ENCODE measurements at regions not wholly inside any gene's neighbourhood (a gene's known extent, or its start where the extent isn't known, plus 50 kb on each side); places are given as distances from the start of the nearest gene placed in this dataset.
"Not testable (repeated sequence)": the region's sequence is repeated elsewhere in the genome, so short reads cannot be mapped to it uniquely, and the experiment has no call there.

GRCh38 chr5:32932241-32932935 is 221.3 kb downstream of the NPR3 start:
- DNase-seq, result no peak

DNA sequence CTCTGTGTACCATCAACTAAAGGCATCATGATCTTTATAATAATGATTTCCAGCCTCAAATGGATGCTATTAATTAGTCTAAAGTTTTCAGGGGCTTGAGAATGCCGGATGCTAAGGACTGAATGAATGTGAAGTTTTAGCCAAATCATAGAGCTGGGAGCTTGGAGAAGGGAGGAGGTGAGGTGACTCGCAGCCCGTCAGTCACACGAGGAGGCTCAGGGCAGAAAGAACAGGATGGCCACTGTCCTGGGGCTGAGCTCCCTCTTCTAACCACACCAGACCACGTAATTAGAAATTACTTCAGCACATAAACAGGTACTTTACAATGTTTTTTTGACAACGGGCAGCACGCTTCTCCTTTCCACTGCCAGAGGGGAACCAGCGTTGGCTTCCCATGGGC is 222.6 kb downstream of the NPR3 start:
- DNase-seq, result no peak

DNA sequence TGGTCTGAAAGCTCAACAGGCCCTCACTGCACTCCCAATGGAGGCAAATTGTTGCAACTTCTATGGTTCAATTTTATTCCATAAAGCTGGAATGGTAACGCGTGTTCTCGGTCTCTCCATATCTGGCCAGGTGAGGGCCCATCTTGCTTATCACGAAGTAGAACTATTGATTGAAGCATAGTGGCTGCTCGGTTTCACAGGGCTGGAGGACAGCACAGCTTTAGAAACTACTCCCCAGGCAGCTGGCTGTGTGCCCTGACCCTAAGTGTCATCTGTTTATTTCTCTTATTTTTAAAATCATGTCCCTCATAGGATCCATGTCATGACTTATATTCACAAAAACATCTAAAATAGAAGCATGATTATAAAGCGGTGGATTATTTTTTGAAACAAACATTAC is 223.4 kb downstream of the NPR3 start:
- no peak for DNase-seq

- DNase-seq, result peak in 1 of 2 experiments; percentile 83
Observed at GRCh38 chr5:32935283-32935682, 224.2 kb downstream of the NPR3 start.

DNA sequence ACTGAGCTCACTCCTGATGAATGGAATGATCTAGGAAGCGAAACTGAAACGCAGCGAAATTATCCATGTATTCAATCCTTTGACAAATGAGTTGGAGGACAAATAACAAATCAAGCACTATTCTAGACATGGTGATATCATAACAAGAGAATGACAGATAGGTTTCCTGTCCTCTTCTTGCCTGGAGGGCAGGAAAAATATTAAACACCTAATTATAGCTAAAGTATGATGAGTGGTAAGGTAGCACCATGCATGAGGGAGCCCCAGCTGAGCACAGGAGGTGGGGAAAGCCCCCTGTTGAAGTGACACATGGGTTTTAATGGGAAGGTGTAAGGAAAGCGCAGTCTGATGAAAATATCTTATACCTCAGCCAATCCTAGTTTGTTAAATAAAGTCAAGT is 225.2 kb downstream of the NPR3 start:
- peak in 1 of 2 experiments; percentile 81 for DNase-seq

GRCh38 chr5:32942225-32942989 is 231.3 kb downstream of the NPR3 start:
- DNase-seq, result no peak

DNA sequence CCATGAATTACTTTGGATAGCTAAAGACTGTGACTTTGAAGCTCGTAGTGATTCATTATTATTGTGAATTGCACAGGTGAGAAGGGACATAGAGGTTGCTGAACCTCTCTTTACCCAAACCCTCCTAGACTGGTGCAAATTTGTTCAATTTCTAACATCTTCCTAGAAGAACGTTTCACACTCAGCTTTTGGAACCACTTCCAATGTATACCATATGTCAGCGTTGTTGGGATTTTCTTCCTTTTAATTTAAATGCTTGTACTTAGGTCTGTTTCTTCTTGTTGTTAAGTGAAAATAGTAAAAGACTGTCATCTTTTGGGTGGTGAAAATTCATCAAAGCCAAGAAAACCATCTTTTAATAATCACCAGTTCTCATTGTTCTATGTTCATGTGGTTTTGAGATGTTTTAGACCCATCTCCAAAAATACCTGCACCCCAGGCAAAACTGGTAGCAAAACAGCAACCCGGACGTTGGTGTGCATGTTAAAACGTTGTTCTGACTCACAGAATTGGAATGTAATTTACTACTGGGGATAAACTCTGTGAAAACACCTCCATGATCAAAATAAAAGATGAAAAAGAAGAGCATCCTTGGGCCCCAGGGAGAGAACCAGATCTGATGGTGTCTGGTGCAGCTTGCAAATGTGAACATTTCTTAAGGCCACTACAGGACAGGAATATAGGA is 238.3 kb downstream of the NPR3 start:
- no peak for DNase-seq

DNA sequence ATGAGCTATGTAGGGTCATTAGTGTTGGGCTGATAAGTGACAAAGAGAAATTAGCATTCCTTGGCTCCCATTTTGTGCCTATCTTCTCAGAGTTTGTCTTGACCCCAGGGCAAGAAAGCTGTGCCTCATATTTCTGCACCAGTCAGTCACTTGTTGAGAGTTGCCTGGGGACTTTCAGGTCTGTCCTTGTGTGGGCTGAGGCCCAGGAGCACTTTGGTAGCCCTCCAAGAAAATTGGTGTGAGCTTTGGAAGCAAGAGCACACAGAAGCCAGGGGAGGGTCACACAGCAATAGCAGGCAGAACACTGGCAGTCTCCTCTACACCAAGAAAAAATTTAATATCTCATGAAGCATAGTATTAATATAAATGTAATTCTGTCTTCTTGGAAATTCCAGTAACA is 239.9 kb downstream of the NPR3 start:
- DNase-seq, result no peak

- DNase-seq, result no peak
Observed at GRCh38 chr5:32951878-32952277, 240.8 kb downstream of the NPR3 start.

DNA sequence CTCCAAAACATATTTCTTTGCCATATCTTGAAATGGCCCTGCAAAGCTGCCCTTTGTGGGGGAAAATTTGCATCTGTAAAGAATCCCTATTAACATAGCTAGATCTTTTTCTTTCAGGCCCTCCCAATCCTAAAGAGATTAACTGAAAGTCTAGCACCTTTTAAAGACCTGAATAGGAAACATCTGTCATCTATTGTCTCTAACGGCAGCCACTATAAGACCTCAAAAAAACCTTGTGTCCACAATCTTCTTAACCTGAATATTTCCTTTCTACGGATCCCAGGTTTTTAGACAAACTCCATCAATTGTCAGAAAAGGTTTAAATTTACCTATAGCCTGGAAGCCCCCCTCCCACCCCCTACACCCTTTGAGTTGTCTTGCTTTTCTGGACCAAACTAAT is 241.3 kb downstream of the NPR3 start:
- DNase-seq, result not testable (repeated sequence)

- DNase-seq, result no peak
Observed at GRCh38 chr5:32953694-32954093, 242.6 kb downstream of the NPR3 start.

GRCh38 chr5:32955814-32956213 is 244.7 kb downstream of the NPR3 start:
- DNase-seq, result no peak

GRCh38 chr5:32960340-32961058 is 249.4 kb downstream of the NPR3 start:
- no peak for DNase-seq

DNA sequence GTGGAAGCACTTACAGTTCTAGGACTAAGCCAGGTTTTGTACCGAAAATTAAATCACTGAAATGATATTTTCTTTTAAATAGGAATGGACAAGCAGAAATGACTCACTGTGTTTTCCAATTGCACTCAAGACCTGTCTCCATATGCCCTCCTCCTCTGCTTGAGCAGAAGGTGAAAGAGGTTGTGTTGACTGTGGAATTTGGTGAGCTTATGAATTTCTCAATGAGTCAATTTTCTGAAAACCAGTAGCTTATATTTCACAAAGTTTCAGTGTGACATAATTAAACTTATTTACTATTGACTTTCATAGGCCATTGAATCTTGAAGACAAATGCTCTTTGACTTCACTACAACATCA is 249.9 kb downstream of the NPR3 start:
- DNase-seq, result no peak

DNA sequence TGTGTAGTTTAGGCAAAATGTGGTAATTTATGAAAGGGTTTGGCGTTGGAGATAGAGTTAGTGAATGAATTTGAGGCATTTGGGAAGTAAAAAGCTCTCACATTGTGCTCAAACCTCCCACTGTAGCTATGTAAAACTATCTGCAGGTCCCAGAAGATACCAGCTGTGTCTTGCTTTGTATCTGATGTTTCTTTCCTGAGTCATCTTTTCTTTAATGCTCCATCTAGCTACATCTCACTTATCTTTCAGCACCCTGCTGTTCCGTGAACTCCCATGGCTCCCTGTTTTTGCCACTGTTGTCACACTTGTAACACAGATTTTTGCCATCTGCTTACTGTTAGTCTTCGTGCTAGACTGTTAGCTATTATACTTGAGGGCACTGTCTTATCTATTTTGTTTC is 253.1 kb downstream of the NPR3 start:
- no peak for DNase-seq

DNA sequence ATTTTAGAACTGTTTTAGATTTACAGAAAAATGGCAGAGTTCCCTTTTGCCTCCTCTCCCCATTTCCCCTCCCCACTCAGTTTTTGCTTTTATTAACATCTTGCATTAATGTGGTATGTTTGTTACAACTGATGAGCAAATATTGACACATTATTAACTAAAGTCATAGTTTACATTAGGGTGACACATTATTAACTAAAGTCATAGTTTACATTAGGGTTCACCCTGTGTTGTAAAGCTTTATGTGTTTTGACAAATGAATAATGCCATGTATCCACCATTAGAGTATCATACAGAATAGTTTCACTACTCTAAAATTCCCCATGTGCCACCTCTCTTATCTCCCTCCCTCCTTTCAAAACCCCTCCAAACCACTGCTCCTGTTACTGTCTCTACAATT is 262.5 kb downstream of the NPR3 start:
- DNase-seq, result no peak

DNA sequence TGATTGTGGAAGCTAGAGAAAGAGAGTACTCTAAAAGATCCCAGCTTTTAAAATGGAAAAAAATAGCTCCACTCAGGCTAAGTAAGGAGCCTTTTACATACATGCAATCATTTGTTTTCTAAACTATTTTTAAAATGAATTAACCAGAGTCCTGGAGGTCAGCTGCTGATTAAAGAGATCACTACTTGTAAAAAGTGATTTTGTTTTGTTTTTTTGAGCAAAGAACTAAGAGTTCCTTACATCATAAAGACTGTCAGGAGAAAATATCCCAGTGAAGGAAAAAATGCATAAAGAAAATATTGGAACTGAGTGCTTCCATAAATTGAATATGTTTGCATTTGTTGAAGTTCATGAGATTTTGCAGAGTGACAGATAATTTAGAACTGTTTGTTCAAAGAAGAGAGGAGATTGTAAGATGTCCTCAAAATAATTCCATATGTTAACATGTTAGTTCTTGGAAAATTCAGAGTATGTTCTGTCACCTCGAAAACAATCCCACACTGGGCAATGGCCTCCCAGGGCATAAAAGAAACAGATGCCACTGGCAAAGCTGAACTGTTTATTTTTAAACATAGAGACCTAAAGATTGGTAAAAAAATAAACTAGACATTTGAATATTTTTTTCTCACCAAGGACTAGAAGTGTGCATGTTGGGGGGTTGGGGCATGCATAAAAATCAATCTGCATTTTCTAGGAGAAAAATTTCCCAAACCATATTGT is 264.7 kb downstream of the NPR3 start:
- no peak for DNase-seq

GRCh38 chr5:32981061-32981460 is 269.9 kb downstream of the NPR3 start:
- DNase-seq, result no peak

DNA sequence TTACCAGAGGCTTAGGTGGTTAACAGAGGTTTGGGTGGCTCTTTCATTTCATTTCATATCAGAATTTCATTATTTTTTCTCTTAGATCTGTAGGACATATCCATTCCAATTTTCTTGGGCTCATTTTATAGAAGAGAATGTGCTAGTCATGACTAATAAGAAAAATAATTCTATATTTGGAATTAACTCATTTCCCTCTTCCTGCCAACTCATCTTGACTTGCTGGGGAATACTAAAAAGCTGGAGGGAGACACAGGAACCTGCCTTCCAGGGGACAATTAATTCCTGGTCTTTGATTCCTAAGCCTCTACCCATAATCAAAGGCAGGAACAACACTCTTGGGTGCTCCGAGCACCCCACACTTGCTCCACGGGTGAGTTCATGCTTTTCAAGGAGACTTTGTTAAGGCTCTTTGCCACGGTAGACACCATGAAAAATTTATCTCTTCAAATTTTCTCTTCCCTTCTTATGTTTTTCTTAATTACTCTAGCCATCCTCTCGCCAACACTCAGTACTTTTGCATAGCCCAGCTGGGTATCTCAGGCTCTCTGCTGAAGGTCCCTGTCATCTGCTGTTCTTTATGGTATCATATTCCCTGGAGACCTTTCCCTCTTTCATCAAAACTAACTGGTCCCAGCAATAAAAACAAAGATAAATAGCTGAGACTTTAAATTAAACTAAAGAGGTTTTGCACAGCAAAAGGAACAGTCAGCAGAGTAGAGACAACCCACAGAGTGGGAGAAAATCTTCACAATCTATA is 273.9 kb downstream of the NPR3 start:
- DNase-seq, result no peak

- DNase-seq, result no peak
Observed at GRCh38 chr5:32989815-32990214, 278.7 kb downstream of the NPR3 start.

DNA sequence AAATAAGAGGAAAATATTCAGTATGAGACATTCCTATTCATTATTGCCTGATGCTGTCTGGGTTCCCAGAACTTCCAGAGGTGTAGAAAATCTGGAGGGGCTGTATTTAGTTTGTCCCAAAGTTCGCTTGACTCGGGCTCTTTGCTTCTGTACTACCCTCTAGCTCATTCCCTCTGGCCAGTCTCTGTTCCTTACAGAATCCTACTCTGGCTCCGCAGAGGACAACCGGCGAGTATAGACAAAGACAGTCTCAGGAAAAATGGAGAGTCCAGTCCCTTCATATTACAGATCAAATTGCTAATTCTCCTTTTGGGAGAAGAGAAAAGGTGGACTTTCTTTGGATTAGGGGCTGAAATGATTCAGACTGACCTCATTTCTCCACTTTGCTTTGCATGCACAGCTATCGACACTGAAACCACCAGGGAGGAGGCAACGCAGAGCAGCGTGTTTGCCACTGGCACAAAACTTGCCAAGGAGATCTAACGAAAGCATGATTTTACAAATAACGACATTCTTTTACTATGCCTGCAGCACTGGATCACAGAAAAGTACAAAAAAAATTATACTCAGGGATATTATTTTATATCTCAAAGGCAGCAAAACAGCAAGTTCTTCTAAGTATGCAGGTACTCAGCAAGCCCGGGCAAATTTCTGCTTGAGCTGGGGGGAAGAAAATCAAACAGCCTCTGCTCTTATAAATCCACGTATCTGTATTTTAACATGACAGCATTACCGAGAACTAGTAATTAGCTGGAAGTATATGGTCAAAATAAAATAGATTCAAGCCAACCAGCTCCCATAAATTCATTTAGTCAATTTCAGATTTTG is 279.7 kb downstream of the NPR3 start:
- no peak for DNase-seq
